ENCODE measurements at regions not wholly inside any gene's neighbourhood (a gene's known extent, or its start where the extent isn't known, plus 50 kb on each side); places are given as distances from the start of the nearest gene placed in this dataset.

GRCh38 chr2:120675460-120676130 lies 60.1 kb upstream of the GLI2 start (continued):
- TF ChIP-seq PRMT3 (CRISPR knock-in tag; IDR thresholded peaks at IDR 0.05; ENCODE audit: borderline replicate concordance, low read depth), result no peak
- TF ChIP-seq SETDB1 (CRISPR knock-in tag; IDR thresholded peaks at IDR 0.05; ENCODE audit: borderline replicate concordance), result no peak
- no peak for TF ChIP-seq GABPA (IDR thresholded peaks at IDR 0.05; ENCODE audit: low read depth, low read length)
- no peak for TF ChIP-seq GABPA (CRISPR knock-in tag; IDR thresholded peaks at IDR 0.05; ENCODE audit: low read depth)
- TF ChIP-seq RBAK (CRISPR knock-in tag; IDR thresholded peaks at IDR 0.05), result no peak
- TF ChIP-seq ZFYVE20 (CRISPR knock-in tag; IDR thresholded peaks at IDR 0.05; ENCODE audit: borderline replicate concordance, low read depth), result no peak
- no peak for TF ChIP-seq THAP11 (CRISPR knock-in tag; IDR thresholded peaks at IDR 0.05)
- TF ChIP-seq U2AF1 (optimal IDR thresholded peaks at IDR 0.05; ENCODE audit: low read depth, low read length), result no peak
- TF ChIP-seq NCOA5 (CRISPR knock-in tag; IDR thresholded peaks at IDR 0.05), result no peak
- peak; percentile 17; the same call in 1 of the 2 replicates for TF ChIP-seq HIC2 (CRISPR knock-in tag; IDR thresholded peaks at IDR 0.05; ENCODE audit: low read depth)
- TF ChIP-seq ZNF644 (CRISPR knock-in tag; IDR thresholded peaks at IDR 0.05; ENCODE audit: low read depth), result no peak
- TF ChIP-seq, protein P1, sequence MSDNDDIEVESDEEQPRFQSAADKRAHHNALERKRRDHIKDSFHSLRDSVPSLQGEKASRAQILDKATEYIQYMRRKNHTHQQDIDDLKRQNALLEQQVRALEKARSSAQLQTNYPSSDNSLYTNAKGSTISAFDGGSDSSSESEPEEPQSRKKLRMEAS (IDR thresholded peaks at IDR 0.05), result no peak
- TF ChIP-seq KAT7 (CRISPR knock-in tag; IDR thresholded peaks at IDR 0.05; ENCODE audit: borderline replicate concordance), result no peak
- no peak for TF ChIP-seq ZNF615 (CRISPR knock-in tag; IDR thresholded peaks at IDR 0.05; ENCODE audit: borderline replicate concordance)
- TF ChIP-seq ZNF552 (CRISPR knock-in tag; IDR thresholded peaks at IDR 0.05; ENCODE audit: borderline replicate concordance), result no peak
- TF ChIP-seq ZNF670 (CRISPR knock-in tag; IDR thresholded peaks at IDR 0.05; ENCODE audit: borderline replicate concordance), result no peak
- TF ChIP-seq ZNF235 (CRISPR knock-in tag; IDR thresholded peaks at IDR 0.05; ENCODE audit: borderline replicate concordance), result no peak
- no peak for TF ChIP-seq NFRKB (IDR thresholded peaks at IDR 0.05)
- TF ChIP-seq, protein P2, sequence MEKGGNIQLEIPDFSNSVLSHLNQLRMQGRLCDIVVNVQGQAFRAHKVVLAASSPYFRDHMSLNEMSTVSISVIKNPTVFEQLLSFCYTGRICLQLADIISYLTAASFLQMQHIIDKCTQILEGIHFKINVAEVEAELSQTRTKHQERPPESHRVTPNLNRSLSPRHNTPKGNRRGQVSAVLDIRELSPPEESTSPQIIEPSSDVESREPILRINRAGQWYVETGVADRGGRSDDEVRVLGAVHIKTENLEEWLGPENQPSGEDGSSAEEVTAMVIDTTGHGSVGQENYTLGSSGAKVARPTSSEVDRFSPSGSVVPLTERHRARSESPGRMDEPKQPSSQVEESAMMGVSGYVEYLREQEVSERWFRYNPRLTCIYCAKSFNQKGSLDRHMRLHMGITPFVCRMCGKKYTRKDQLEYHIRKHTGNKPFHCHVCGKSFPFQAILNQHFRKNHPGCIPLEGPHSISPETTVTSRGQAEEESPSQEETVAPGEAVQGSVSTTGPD (CRISPR knock-in tag; IDR thresholded peaks at IDR 0.05), result no peak
- peak; percentile 29; the same call in 1 of the 2 replicates for TF ChIP-seq BORCS8-MEF2B (CRISPR knock-in tag; IDR thresholded peaks at IDR 0.05)
- no peak for TF ChIP-seq TGIF2 (CRISPR knock-in tag; IDR thresholded peaks at IDR 0.05)
